Muscle of leg (tissue), 3 donors: ENCODE measurements at regions not wholly inside any gene's neighbourhood (a gene's known extent, or its start where the extent isn't known, plus 50 kb on each side); places are given as distances from the start of the nearest gene placed in this dataset.
A peak's percentile ranks its signal among the peaks of the same experiment; 100 is the strongest.

Experiments
- DNase-seq: peaks from one replicate; pipeline ENCODE4 v3.0.0; 2013
- H3K27ac ChIP-seq: one replicate; pipeline ENCODE4 v1.5.1; 2013; ENCODE audit warnings: mild to moderate bottlenecking, low read length, control low read depth
- H3K27me3 ChIP-seq: one replicate; pipeline ENCODE4 v1.6.1; 2013; ENCODE audit warnings: low read length; ENCODE audit not compliant: control insufficient read depth, insufficient read depth
- H3K36me3 ChIP-seq: one replicate; pipeline ENCODE4 v1.6.1; 2013; ENCODE audit warnings: low read length; ENCODE audit not compliant: control insufficient read depth, insufficient read depth
- H3K4me1 ChIP-seq: one replicate; pipeline ENCODE4 v1.6.1; 2013; ENCODE audit warnings: low read length; ENCODE audit not compliant: control insufficient read depth, insufficient read depth
- H3K4me3 ChIP-seq: one replicate; pipeline ENCODE4 v1.5.1; 2013; ENCODE audit warnings: low read length, control low read depth
- H3K9me3 ChIP-seq: replicated peaks from 2 replicates; pipeline ENCODE4 v1.6.1; 2013; ENCODE audit warnings: low read depth, low read length; ENCODE audit not compliant: control insufficient read depth
- WGBS: methylation state at CpG from one replicate; pipeline ENCODE4 v1.1.5; 2013; ENCODE audit warnings: missing lambda C conversion rate; ENCODE audit not compliant: insufficient coverage; 5-methylcytosine and 5-hydroxymethylcytosine counted together

- Histone ChIP-seq H3K27ac (peak overlapping the region; percentile 97), H3K4me3 (peak overlapping the region; percentile 49), H3K36me3 (no peaks in the 10 kb centered on the region), H3K9me3 (no peaks in the 10 kb centered on the region), H3K27me3 (no peaks in the 10 kb centered on the region), H3K4me1 (peaks cover 34% of the 10 kb centered on the region)
- DNase-seq: peak; percentile 67
- WGBS: no CpG with 5 or more reads among the region's 3 CpGs
Measured at GRCh38 chr12:94707036-94707435, 56.7 kb upstream of the TMCC3 start.

GRCh38 chr12:94706250-94706661, 55.9 kb upstream of the TMCC3 start:
- Histone ChIP-seq H3K27me3 (no peaks in the 10 kb centered on the region), H3K36me3 (no peaks in the 10 kb centered on the region), H3K4me3 (no peak overlapping the region), H3K9me3 (no peaks in the 10 kb centered on the region), H3K27ac (peak overlapping the region; percentile 97), H3K4me1 (peaks cover 34% of the 10 kb centered on the region)
- no peak for DNase-seq
- no CpG with 5 or more reads among the region's 4 CpGs for WGBS

GRCh38 chr12:94705676-94706075, 55.3 kb upstream of the TMCC3 start:
- DNase-seq: no peak
- H3K27me3 ChIP-seq: no peaks in the 10 kb centered on the region
- peaks cover 34% of the 10 kb centered on the region for H3K4me1 ChIP-seq
- H3K27ac ChIP-seq: peak overlapping the region; percentile 97
- H3K9me3 ChIP-seq: no peaks in the 10 kb centered on the region
- H3K36me3 ChIP-seq: no peaks in the 10 kb centered on the region
- WGBS: 83% methylated on average over 4 of the region's 4 CpGs
- no peak overlapping the region for H3K4me3 ChIP-seq

GRCh38 chr12:94704452-94705306, 54.3 kb upstream of the TMCC3 start:
- WGBS: 30% methylated on average over 6 of the region's 9 CpGs
- DNase-seq: peak; percentile 90
- H3K27me3 ChIP-seq: no peaks in the 10 kb centered on the region

GRCh38 chr12:94702696-94703095, 52.3 kb upstream of the TMCC3 start:
- H3K27ac ChIP-seq: no peak overlapping the region
- H3K36me3 ChIP-seq: no peaks in the 10 kb centered on the region
- H3K4me1 ChIP-seq: peaks cover 31% of the 10 kb centered on the region
- H3K27me3 ChIP-seq: no peaks in the 10 kb centered on the region
- H3K9me3 ChIP-seq: no peaks in the 10 kb centered on the region
- no peak for DNase-seq
- H3K4me3 ChIP-seq: no peak overlapping the region
- no CpG with 5 or more reads among the region's 4 CpGs for WGBS

More at GRCh38 chr12:94704452-94705306, 54.3 kb upstream of the TMCC3 start:
- peaks cover 34% of the 10 kb centered on the region for H3K4me1 ChIP-seq
- peak overlapping the region; percentile 97 for H3K27ac ChIP-seq
- H3K4me3 ChIP-seq: no peak overlapping the region
- no peaks in the 10 kb centered on the region for H3K9me3 ChIP-seq
- no peaks in the 10 kb centered on the region for H3K36me3 ChIP-seq

GRCh38 chr12:94701711-94702110, 51.4 kb upstream of the TMCC3 start:
- Histone ChIP-seq H3K36me3 (no peaks in the 10 kb centered on the region), H3K9me3 (no peaks in the 10 kb centered on the region), H3K4me1 (peaks cover 25% of the 10 kb centered on the region), H3K27me3 (no peaks in the 10 kb centered on the region), H3K27ac (no peak overlapping the region), H3K4me3 (no peak overlapping the region)
- DNase-seq: no peak
- 71% methylated on average over 1 of the region's 2 CpGs for WGBS

GRCh38 chr12:94700662-94701061, 50.3 kb upstream of the TMCC3 start:
- Histone ChIP-seq H3K27me3 (no peaks in the 10 kb centered on the region), H3K4me3 (no peak overlapping the region), H3K9me3 (no peaks in the 10 kb centered on the region), H3K4me1 (peaks cover 15% of the 10 kb centered on the region), H3K36me3 (no peaks in the 10 kb centered on the region), H3K27ac (no peak overlapping the region)
- 17% methylated on average over 1 of the region's 2 CpGs for WGBS
- DNase-seq: no peak
